ENCODE measurements at regions not wholly inside any gene's neighbourhood (a gene's known extent, or its start where the extent isn't known, plus 50 kb on each side); places are given as distances from the start of the nearest gene placed in this dataset.

- DNase-seq (ENCODE audit: low read depth in 2 of 2): no peak
Measured at GRCh38 chr3:72327008-72327407, 521.2 kb downstream of the SHQ1 start.

GRCh38 chr3:72324253-72324811 is 523.9 kb downstream of the SHQ1 start:
- DNase-seq (ENCODE audit: low read depth in 2 of 2): no peak

DNA sequence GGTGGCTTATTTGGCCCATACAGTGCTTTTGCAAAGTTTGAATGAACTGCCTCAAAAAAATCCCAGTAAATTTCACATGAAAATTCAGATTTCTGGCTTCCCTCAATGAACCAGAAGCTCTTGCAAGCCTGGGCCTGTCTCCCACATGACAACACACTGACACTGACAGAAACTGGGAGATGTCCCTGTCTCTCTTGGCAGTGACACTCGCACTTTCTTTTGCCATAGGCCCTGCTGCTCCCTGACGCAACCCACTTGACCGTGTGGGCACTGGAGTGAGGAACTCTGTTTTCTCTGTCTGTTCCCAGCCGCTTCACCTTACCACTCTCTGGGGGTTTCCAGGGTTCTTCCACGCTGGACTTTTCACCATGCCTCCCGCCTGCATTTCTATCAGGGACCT is 524.5 kb downstream of the SHQ1 start:
- no peak for DNase-seq (ENCODE audit: low read depth in 2 of 2)

DNA sequence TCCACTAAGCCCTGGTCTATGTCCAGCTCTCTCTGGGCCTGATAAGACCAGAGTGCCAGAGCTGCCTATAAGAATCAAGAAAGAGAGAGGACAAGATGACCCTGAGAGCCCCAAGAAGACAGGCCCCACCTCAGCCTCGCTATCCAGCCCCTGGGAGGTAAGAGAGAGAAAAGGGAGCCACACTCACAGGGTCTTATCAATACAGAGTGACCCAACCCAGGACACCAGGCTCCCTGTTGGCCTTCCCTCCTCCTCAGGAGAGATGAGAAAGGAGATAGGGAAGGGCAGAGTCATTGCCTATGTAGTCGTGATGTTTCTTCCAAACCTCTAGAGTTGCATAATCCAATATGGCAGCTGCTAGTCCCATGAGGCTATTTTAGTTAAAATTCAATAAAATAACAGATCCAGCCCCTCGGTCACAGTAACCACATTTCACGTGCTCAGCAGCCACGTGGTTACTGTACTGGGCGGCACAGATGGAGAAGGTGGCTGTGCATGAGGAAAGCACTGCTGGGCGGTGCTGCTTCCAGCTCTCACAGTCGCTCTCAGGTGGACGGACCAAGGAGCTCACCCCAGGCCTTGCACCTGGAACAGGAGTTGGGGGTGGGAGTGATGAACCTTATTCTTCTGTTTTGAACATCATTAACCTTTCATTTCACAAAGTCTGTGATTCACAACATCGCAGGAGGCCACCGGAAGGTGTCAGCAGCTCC is 525.8 kb downstream of the SHQ1 start:
- DNase-seq (ENCODE audit: low read depth in 2 of 2): no peak

GRCh38 chr3:72320955-72321303 is 527.3 kb downstream of the SHQ1 start:
- DNase-seq (ENCODE audit: low read depth in 2 of 2): no peak

GRCh38 chr3:72320095-72320954 is 527.9 kb downstream of the SHQ1 start:
- no peak for DNase-seq (ENCODE audit: low read depth in 2 of 2)

- DNase-seq (ENCODE audit: low read depth in 2 of 2): no peak
Measured at GRCh38 chr3:72319194-72320094, 528.8 kb downstream of the SHQ1 start.

DNA sequence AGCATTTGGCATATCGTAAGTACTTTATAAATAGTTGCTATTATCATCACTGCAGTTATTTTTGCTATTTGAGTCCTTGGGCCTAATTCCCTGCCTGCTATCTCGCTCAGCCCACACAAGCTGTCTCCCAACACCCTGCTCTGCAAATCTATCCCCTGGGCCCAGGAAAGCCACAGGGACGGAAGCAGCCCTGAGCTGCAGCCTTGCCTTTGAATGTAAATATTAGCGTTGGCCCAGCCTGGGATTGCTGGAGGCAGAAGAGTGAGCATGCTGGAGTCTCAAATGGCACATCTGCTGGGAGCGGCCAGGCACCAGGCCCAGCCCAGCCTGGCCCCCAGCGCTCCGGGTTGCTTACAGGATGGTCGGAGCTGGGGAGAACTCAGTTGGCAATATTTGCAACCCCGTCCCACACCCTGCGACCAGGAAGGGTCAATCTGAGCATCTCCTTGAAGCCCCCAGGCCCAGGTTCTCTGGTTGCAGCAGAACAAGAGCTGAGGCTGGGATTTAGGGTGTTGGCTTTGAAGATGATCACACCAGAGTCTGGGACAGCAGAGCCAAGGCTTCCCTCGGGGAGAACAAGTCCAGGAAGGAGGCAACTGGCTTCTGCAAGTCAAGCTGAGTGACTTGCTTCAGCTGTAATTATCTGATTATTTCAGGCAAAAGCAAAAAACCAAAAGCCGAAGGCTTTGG is 529.6 kb downstream of the SHQ1 start:
- DNase-seq (ENCODE audit: low read depth in 2 of 2): no peak

GRCh38 chr3:72317491-72317890 is 530.8 kb downstream of the SHQ1 start:
- DNase-seq (ENCODE audit: low read depth in 2 of 2): no peak

- no peak for DNase-seq (ENCODE audit: low read depth in 2 of 2)
Measured at GRCh38 chr3:72316501-72317279, 531.6 kb downstream of the SHQ1 start.

GRCh38 chr3:72313308-72313707 is 528.4 kb upstream of the PROK2 start:
- DNase-seq (ENCODE audit: low read depth in 2 of 2): no peak

GRCh38 chr3:72312339-72312738 is 527.4 kb upstream of the PROK2 start:
- DNase-seq (ENCODE audit: low read depth in 2 of 2): no peak

GRCh38 chr3:72311425-72311824 is 526.5 kb upstream of the PROK2 start:
- DNase-seq (ENCODE audit: low read depth in 2 of 2): no peak

- DNase-seq (ENCODE audit: low read depth in 2 of 2): no peak
Measured at GRCh38 chr3:72310419-72311380, 525.8 kb upstream of the PROK2 start.

GRCh38 chr3:72309661-72310418 is 524.9 kb upstream of the PROK2 start:
- DNase-seq (ENCODE audit: low read depth in 2 of 2): no peak

- DNase-seq (ENCODE audit: low read depth in 2 of 2): no peak
Measured at GRCh38 chr3:72308641-72309040, 523.7 kb upstream of the PROK2 start.

GRCh38 chr3:72307438-72308115 is 522.6 kb upstream of the PROK2 start:
- DNase-seq (ENCODE audit: low read depth in 2 of 2): no peak

DNA sequence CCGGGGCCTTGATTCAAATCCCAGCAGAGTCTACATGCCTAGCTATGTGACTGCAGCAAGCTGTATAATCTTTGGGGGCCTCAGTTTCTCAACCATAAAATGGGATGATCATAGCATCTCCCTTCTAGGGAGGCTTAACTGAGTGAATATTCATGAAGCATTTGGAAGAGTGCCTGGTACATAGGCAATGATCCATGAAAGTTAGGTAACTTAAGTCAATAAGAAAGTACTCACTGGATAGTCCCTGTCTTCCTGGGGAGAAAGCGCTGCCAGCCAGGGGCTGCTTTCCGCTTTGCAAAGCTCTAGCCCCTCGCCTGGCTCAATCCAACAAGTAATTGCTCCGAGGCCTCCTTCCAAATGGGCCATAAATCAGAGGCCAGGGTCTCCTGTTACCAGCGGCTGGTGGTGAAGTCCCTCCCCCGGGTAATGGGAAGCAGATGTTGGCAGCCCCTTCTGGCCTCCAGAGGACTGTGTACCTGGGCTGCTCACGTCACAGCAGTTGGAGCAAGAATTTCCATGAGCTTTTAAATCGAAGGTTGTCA is 521.9 kb upstream of the PROK2 start:
- DNase-seq (ENCODE audit: low read depth in 2 of 2): no peak

Measured in stimulated activated CD8-positive, alpha-beta memory T cell treated with anti-CD3 and anti-CD28 coated beads, Interleukin-2, amount 100 ng/mL, for 1 hour (primary cell).